Spinal cord (tissue), 9 donors: ENCODE measurements at regions not wholly inside any gene's neighbourhood (a gene's known extent, or its start where the extent isn't known, plus 50 kb on each side); places are given as distances from the start of the nearest gene placed in this dataset.
A peak's percentile ranks its signal among the peaks of the same experiment; 100 is the strongest.

Experiments
- DNase-seq, 6 donors: peaks; one replicate each; pipeline versions ENCODE4 v3.0.0 to v3.0.0-alpha.2; 2013 to 2015; ENCODE audit warnings: low spot score in 6 of 6, low read depth in 4 of 6
- H3K27ac ChIP-seq: one replicate; pipeline ENCODE4 v1.5.1; 2013; ENCODE audit warnings: low read depth, low read length, control low read depth
- H3K27me3 ChIP-seq: one replicate; pipeline ENCODE4 v1.6.1; 2013; ENCODE audit warnings: low read length; ENCODE audit not compliant: control insufficient read depth, insufficient read depth
- H3K36me3 ChIP-seq: one replicate; pipeline ENCODE4 v1.6.1; 2013; ENCODE audit warnings: low read length; ENCODE audit not compliant: control insufficient read depth, insufficient read depth
- H3K4me1 ChIP-seq: one replicate; pipeline ENCODE4 v1.6.1; 2013; ENCODE audit warnings: low read length; ENCODE audit not compliant: control insufficient read depth, insufficient read depth
- H3K4me3 ChIP-seq: one replicate; pipeline ENCODE4 v1.5.1; 2013; ENCODE audit warnings: low read depth, low read length, control low read depth
- H3K9me3 ChIP-seq: one replicate; pipeline ENCODE4 v1.6.1; 2013; ENCODE audit warnings: low read length; ENCODE audit not compliant: control insufficient read depth, insufficient read depth
- WGBS: methylation state at CpG from one replicate; pipeline ENCODE4 v1.1.5; 2013; ENCODE audit warnings: missing lambda C conversion rate; ENCODE audit not compliant: insufficient coverage; 5-methylcytosine and 5-hydroxymethylcytosine counted together
- donor health status: healthy.

DNA sequence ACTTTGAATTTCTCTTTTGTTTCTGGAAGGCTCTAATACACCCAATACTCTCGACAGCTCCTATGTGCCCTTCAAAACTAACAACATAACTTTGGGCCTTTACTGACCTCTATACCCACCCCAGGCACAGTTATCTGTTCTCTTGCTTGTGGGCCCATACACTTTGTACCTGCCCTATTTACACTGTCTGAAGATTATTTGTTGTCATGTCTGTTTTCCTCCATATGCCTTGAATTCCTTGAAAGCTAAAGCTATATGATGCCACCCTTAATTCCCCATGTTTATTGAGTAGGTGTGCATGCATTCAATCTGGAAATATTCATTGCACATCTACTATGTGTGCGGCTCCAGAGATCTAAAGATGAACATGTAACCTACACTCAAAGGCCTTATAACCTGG, 267.6 kb downstream of the PLPP3 start:
- no peaks in the 10 kb centered on the region for H3K27me3 ChIP-seq
- DNase-seq: no peak
- H3K27ac ChIP-seq: no peak overlapping the region
- peaks cover 3% of the 10 kb centered on the region for H3K9me3 ChIP-seq
- 100% methylated on average over 1 of the region's 2 CpGs for WGBS
- no peaks in the 10 kb centered on the region for H3K4me1 ChIP-seq
- no peak overlapping the region for H3K4me3 ChIP-seq
- H3K36me3 ChIP-seq: no peaks in the 10 kb centered on the region

DNA sequence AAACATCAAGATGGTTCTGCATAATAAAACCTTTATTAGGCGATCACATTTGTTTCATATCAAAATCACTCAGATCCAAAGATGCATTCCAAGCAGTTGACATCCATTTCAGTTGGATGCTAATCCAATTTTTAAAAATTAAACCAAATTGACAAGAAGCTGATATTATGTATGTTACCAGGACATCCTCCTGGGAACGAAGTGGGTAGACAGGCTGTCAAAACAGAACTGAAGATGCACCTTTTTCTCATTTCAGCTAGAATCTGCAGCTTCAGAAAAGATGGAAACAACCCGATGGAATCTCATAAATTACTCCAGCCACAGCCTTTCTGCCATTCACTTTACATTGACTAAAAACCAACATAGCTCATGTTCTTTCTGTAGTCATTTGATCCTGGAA, 268.4 kb downstream of the PLPP3 start:
- no peaks in the 10 kb centered on the region for H3K4me1 ChIP-seq
- no peaks in the 10 kb centered on the region for H3K36me3 ChIP-seq
- no peak overlapping the region for H3K4me3 ChIP-seq
- DNase-seq: no peak
- 83% methylated on average over 2 of the region's 3 CpGs for WGBS
- H3K27me3 ChIP-seq: no peaks in the 10 kb centered on the region
- H3K9me3 ChIP-seq: peaks cover 3% of the 10 kb centered on the region
- no peak overlapping the region for H3K27ac ChIP-seq

DNA sequence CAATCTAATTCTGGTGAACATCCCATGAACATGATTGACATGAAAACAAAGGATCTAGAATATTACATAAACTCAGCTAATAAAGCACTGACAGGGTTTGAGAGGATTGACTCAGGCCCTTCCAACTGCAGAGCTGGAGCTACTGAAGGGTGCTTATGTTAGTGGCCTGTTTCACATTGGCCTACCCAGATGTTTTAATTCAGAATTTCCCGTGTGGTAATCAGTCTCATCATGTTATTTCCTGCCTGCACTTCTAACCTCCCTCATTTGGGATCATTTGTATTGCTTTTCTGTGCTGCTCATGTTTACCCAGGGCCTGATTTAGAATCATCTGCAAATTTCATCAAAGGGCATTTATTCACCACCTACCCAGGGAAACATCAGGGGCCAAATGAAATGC, 270.3 kb downstream of the PLPP3 start:
- Histone ChIP-seq H3K9me3 (peaks cover 3% of the 10 kb centered on the region), H3K27me3 (no peaks in the 10 kb centered on the region), H3K4me1 (no peaks in the 10 kb centered on the region), H3K36me3 (no peaks in the 10 kb centered on the region), H3K4me3 (no peak overlapping the region), H3K27ac (no peak overlapping the region)
- DNase-seq: no peak
- 83% methylated on average over 1 of the region's 1 CpG for WGBS

DNA sequence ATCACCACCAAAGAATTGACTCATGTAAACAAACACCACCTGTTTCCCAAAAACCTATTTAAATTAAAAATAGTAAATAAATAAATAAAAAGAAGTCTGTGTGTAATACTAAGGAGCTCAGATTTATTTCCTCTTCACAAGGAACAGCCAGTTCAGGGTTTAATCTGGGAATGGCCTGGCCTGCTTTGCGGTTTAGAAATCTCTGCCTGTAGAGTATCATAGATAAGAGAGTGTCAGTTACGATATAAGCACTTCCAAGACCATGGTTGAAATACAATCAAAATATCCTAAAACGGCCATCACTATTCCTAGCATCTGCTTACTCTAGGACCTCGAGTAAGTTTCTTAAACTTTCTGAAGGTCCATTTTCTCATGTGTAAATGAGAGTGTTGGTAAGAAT, 274.4 kb downstream of the PLPP3 start:
- Histone ChIP-seq H3K9me3 (no peaks in the 10 kb centered on the region), H3K27ac (no peak overlapping the region), H3K4me1 (no peaks in the 10 kb centered on the region), H3K27me3 (no peaks in the 10 kb centered on the region), H3K4me3 (no peak overlapping the region), H3K36me3 (no peaks in the 10 kb centered on the region)
- WGBS: no CpG with 5 or more reads among the region's 4 CpGs
- no peak for DNase-seq

DNA sequence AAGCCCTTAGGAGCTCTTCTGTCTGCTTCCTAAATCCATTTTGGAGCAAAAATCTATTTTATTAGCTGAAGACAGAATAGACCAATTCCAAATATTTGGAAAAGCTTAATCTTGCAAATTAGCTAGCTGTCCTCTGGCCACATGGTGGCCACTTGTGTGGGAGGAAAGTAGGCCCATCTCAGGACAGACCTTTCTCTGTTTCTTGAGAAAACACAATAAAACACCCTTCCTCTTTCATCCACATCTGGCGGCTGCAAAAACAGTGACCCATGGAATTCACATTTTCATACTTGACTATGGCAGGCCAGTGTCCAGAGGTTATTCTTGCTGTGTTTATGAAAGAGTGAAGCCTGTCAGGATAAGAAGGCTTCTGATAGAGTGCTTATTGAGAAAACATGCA, 275.6 kb downstream of the PLPP3 start:
- no peak overlapping the region for H3K27ac ChIP-seq
- no peaks in the 10 kb centered on the region for H3K9me3 ChIP-seq
- H3K4me1 ChIP-seq: no peaks in the 10 kb centered on the region
- no peak overlapping the region for H3K4me3 ChIP-seq
- no CpG with 5 or more reads among the region's 1 CpG for WGBS
- H3K27me3 ChIP-seq: no peaks in the 10 kb centered on the region
- H3K36me3 ChIP-seq: no peaks in the 10 kb centered on the region
- DNase-seq: peak in 1 of 6 donors; percentile 45

DNA sequence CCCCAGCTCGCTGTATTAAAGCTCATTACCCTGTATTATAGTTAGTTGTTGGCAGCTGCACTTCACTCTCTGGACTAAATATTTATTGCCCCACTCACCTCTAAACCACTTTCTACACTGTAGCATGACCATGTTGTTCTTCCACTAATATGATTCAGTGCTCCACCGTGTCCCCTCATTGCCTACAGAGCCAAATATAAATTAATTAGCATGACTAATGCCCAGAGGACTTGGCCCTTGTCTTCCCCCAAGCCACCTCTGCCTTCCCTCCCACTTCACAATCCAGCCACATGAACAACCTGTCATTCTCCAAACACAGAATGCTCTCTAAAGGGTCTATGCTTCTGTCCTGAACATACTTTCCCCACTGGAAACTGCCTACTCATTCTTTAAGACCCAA, 276.5 kb downstream of the PLPP3 start:
- no peak for DNase-seq
- H3K27me3 ChIP-seq: no peaks in the 10 kb centered on the region
- H3K9me3 ChIP-seq: no peaks in the 10 kb centered on the region
- no peaks in the 10 kb centered on the region for H3K36me3 ChIP-seq
- no peaks in the 10 kb centered on the region for H3K4me1 ChIP-seq
- 67% methylated on average over 1 of the region's 2 CpGs for WGBS
- H3K27ac ChIP-seq: no peak overlapping the region
- H3K4me3 ChIP-seq: no peak overlapping the region

DNA sequence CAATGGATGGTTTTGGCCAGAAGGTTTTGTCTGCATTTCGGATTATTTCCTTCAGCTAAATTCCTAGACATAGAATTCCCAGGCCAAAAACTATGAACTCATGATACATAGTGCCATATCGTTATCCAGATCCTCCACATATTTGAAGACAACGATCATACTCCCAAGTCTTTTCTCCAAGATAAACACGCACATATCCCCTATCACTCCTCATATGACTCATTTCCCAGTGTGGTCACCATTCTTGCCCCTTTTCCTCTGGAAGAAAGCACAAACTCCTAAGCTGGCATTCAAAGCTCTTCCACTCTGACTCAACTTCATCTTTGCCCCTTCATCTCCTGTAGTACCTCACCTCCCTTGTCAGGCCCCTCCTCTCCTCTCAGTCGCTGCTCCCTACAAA, 277.6 kb downstream of the PLPP3 start:
- no peak overlapping the region for H3K4me3 ChIP-seq
- no peaks in the 10 kb centered on the region for H3K27me3 ChIP-seq
- H3K27ac ChIP-seq: no peak overlapping the region
- no peaks in the 10 kb centered on the region for H3K36me3 ChIP-seq
- no peak for DNase-seq
- no peaks in the 10 kb centered on the region for H3K4me1 ChIP-seq
- no peaks in the 10 kb centered on the region for H3K9me3 ChIP-seq
- 96% methylated on average over 5 of the region's 5 CpGs for WGBS

DNA sequence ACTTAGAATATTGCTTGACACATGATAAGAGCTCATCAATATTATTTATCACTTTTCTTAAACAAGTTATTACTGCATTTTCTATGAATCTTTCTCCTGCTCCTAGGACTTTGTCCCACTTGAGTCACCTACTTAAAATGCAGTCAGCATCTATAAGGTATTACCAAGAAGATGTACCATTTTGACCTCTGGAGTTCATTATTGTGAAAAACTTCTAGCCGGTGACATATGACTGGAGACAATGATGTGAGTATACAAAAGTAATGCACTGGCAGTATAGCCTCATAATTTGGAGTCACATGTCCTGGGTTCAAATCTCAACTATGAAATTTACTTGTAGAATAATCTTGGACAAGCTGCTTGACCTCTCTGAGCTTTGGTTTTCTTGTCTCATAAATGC, 278.5 kb downstream of the PLPP3 start:
- no peaks in the 10 kb centered on the region for H3K27me3 ChIP-seq
- no peak for DNase-seq
- no peaks in the 10 kb centered on the region for H3K36me3 ChIP-seq
- WGBS: no CpG with 5 or more reads among the region's 1 CpG
- no peaks in the 10 kb centered on the region for H3K4me1 ChIP-seq
- H3K27ac ChIP-seq: no peak overlapping the region
- no peak overlapping the region for H3K4me3 ChIP-seq
- H3K9me3 ChIP-seq: no peaks in the 10 kb centered on the region

DNA sequence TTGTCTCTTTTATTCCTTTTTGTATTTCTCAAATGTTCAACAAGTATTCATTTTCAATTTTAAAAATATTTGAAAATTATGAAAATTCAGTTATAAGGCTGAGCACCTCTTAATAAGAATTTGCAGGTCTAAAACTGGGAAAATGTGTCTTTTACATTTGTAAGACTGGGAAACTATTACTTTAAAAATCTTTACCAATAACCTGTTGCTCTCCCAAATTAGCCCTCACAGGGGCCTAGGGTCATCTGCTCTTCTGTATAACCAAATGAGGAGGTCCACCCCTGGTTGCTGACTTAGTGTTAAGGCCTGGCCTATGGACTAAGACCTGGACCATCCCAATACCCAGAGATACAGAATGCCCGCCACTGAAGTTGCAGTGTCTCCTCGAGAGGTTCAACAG, 280.5 kb downstream of the PLPP3 start:
- DNase-seq: no peak
- WGBS: 100% methylated on average over 2 of the region's 2 CpGs
- Histone ChIP-seq H3K36me3 (no peaks in the 10 kb centered on the region), H3K9me3 (no peaks in the 10 kb centered on the region), H3K4me3 (no peak overlapping the region), H3K27ac (no peak overlapping the region), H3K27me3 (no peaks in the 10 kb centered on the region), H3K4me1 (no peaks in the 10 kb centered on the region)

DNA sequence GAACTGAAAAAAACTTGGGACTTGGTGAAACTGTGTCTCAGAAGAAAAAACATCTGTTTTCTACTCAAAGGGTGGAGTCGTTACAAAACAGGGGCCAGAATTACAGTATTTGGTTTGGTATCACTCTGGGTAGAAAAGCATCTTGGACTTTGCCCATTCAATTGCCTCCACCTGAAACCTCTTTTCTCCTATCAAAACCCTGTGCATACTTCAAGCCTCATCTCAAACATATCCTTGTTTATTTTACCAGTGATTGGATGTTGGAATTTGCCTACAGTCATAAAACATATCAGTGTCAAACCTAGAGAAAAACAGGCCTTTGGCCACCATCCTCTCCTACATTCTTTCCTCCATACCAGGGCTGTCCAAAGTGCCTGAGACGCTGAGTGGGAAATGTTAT, 281.5 kb downstream of the PLPP3 start:
- no peaks in the 10 kb centered on the region for H3K27me3 ChIP-seq
- no peak overlapping the region for H3K4me3 ChIP-seq
- no peak for DNase-seq
- H3K36me3 ChIP-seq: no peaks in the 10 kb centered on the region
- no peaks in the 10 kb centered on the region for H3K4me1 ChIP-seq
- WGBS: no CpG with 5 or more reads among the region's 2 CpGs
- no peaks in the 10 kb centered on the region for H3K9me3 ChIP-seq
- H3K27ac ChIP-seq: no peak overlapping the region
